ENCODE measurements at regions not wholly inside any gene's neighbourhood (a gene's known extent, or its start where the extent isn't known, plus 50 kb on each side); places are given as distances from the start of the nearest gene placed in this dataset.

GRCh38 chr13:90995001-90995400 lies 352.5 kb upstream of the MIR17HG start:
- TF ChIP-seq CTCF (IDR thresholded peaks at IDR 0.05; ENCODE audit: low read depth, low read length) (no peak), EZH2phosphoT487 (IDR thresholded peaks at IDR 0.05; ENCODE audit: low read depth) (no peak)

Measured in OCI-LY3 (cell line).